ENCODE measurements at regions not wholly inside any gene's neighbourhood (a gene's known extent, or its start where the extent isn't known, plus 50 kb on each side); places are given as distances from the start of the nearest gene placed in this dataset.

GRCh38 chr16:65909310-65910050 lies 457.0 kb upstream of the CDH5 start:
- FAIRE-seq: no peak
- TF ChIP-seq, protein P1, sequence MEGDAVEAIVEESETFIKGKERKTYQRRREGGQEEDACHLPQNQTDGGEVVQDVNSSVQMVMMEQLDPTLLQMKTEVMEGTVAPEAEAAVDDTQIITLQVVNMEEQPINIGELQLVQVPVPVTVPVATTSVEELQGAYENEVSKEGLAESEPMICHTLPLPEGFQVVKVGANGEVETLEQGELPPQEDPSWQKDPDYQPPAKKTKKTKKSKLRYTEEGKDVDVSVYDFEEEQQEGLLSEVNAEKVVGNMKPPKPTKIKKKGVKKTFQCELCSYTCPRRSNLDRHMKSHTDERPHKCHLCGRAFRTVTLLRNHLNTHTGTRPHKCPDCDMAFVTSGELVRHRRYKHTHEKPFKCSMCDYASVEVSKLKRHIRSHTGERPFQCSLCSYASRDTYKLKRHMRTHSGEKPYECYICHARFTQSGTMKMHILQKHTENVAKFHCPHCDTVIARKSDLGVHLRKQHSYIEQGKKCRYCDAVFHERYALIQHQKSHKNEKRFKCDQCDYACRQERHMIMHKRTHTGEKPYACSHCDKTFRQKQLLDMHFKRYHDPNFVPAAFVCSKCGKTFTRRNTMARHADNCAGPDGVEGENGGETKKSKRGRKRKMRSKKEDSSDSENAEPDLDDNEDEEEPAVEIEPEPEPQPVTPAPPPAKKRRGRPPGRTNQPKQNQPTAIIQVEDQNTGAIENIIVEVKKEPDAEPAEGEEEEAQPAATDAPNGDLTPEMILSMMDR (IDR thresholded peaks at IDR 0.05; ENCODE audit: insufficient read depth, low read length, severe bottlenecking): no peak
- peak; percentile 63 for DNase-seq (ENCODE audit: low read depth)
- Histone ChIP-seq H3K36me3 (ENCODE audit: control insufficient read depth, insufficient read depth, low read length) (no peaks in the 10 kb centered on the region), H3K4me3 (ENCODE audit: low read depth, low read length) (no peak overlapping the region), H3K27me3 (ENCODE audit: control insufficient read depth, insufficient read depth, low read length) (no peaks in the 10 kb centered on the region)

- H3K27me3 ChIP-seq (ENCODE audit: control insufficient read depth, insufficient read depth, low read length): no peaks in the 10 kb centered on the region
- TF ChIP-seq, protein P1 (IDR thresholded peaks at IDR 0.05; ENCODE audit: insufficient read depth, low read length, severe bottlenecking): no peak
- no peak overlapping the region for H3K4me3 ChIP-seq (ENCODE audit: low read depth, low read length)
- DNase-seq (ENCODE audit: low read depth) (no peak), FAIRE-seq (no peak)
- H3K36me3 ChIP-seq (ENCODE audit: control insufficient read depth, insufficient read depth, low read length): no peaks in the 10 kb centered on the region
Observed at GRCh38 chr16:65908568-65908967, 457.9 kb upstream of the CDH5 start.

DNA sequence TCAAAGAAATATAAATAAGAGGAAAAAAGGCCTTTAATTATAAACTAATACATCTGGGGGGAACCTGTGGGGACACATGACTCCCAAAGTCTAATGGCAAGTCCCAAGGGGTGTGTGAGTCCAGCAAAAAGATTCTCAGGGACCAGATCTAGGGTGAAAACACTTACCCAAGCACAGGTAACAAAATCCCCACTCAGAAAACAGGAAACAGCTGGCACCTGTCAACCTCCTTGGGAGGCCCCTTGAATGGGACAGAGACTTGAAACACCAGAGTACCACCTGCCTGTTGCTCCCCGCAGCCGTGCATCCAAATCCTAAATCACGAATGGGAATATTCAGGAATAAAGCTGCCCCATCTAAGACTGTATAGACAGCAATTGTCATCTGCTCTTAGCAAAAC lies 461.2 kb upstream of the CDH5 start:
- H3K4me3 ChIP-seq (ENCODE audit: low read depth, low read length): no peak overlapping the region
- H3K27me3 ChIP-seq (ENCODE audit: control insufficient read depth, insufficient read depth, low read length): no peaks in the 10 kb centered on the region
- FAIRE-seq (no peak), DNase-seq (ENCODE audit: low read depth) (no peak)
- no peaks in the 10 kb centered on the region for H3K36me3 ChIP-seq (ENCODE audit: control insufficient read depth, insufficient read depth, low read length)
- TF ChIP-seq, protein P1 (IDR thresholded peaks at IDR 0.05; ENCODE audit: insufficient read depth, low read length, severe bottlenecking): no peak

DNA sequence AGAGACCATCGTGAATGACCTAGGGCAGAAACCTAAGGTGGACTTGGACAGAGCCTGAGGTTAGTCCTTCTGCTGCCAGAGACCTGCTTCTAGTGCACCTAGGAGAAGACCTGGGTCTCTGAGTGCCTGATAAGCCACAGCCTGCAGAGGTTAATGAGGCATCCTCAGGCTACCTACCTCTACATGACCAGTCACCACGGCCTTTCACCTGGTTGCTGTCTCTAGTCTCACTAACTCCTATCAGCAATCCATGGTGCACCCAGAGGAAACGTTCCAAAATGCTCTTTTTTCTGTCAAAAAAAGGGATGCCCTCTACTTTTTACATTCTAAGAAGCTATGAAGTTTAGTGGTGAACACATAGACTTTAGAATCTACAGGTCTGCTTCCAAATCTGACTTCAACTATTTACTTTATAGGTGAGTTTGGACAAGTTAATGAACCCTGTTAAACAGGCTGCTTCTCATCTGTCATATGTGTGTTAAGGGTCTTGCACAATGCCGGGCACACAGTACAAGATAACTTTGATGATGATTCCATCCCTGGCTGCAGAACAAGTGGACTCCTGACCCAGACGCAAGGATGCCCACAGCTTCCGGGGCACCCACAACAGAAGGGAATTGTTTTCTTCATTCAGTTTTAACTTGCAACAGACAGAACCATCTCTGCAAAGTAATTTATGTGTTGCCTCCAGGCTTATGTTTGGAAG lies 469.9 kb upstream of the CDH5 start:
- TF ChIP-seq, protein P1 (IDR thresholded peaks at IDR 0.05; ENCODE audit: insufficient read depth, low read length, severe bottlenecking): no peak
- Histone ChIP-seq H3K27me3 (ENCODE audit: control insufficient read depth, insufficient read depth, low read length) (no peaks in the 10 kb centered on the region), H3K4me3 (ENCODE audit: low read depth, low read length) (no peak overlapping the region), H3K36me3 (ENCODE audit: control insufficient read depth, insufficient read depth, low read length) (no peaks in the 10 kb centered on the region)
- no peak for FAIRE-seq
- no peak for DNase-seq (ENCODE audit: low read depth)

- Histone ChIP-seq H3K4me3 (ENCODE audit: low read depth, low read length) (no peak overlapping the region), H3K27me3 (ENCODE audit: control insufficient read depth, insufficient read depth, low read length) (no peaks in the 10 kb centered on the region), H3K36me3 (ENCODE audit: control insufficient read depth, insufficient read depth, low read length) (no peaks in the 10 kb centered on the region)
- DNase-seq (ENCODE audit: low read depth) (no peak), FAIRE-seq (no peak)
- TF ChIP-seq, protein P1 (IDR thresholded peaks at IDR 0.05; ENCODE audit: insufficient read depth, low read length, severe bottlenecking): no peak
Observed at GRCh38 chr16:65895906-65896305, 470.6 kb upstream of the CDH5 start.

Measured in bronchial epithelial cell (primary cell).